Sciatic nerve (tissue), 2 donors: ENCODE measurements at regions not wholly inside any gene's neighbourhood (a gene's known extent, or its start where the extent isn't known, plus 50 kb on each side); places are given as distances from the start of the nearest gene placed in this dataset.
"Not testable (repeated sequence)": the region's sequence is repeated elsewhere in the genome, so short reads cannot be mapped to it uniquely, and the experiment has no call there.

Experiments used
- ATAC-seq: fragments of 200-7000 bp; cut with Tn5 transposase; one replicate; pipeline ENCODE4 v1.9.1; 2020; ENCODE audit warnings: mild to moderate bottlenecking, moderate library complexity
- DNase-seq: peaks from one replicate; pipeline ENCODE4 v3.0.0-alpha.2; 2020; ENCODE audit warnings: low spot score
- intact Hi-C: fragments of 100-400 bp; cut with DNase I; formaldehyde crosslinking; loops from one replicate; pipeline ENCODE4 v1.14.2; 2022
- donor health status: DM: no; HTN: no; CAD: no.
- donor health status: DM: no; HTN: no; CAD: no.

GRCh38 chr9:24801344-24801743, 255.6 kb upstream of the IZUMO3 start:
- DNase-seq (no peak), ATAC-seq (no peak)
- intact Hi-C loops = no loop called here

- intact Hi-C loops = no loop called here
- DNase-seq (no peak), ATAC-seq (no peak)
Observed at GRCh38 chr9:24793787-24794186, 248.1 kb upstream of the IZUMO3 start.

- ATAC-seq (no peak), DNase-seq (no peak)
- intact Hi-C loops = no loop called here
Observed at GRCh38 chr9:24776226-24776625, 230.5 kb upstream of the IZUMO3 start.

- intact Hi-C loops, ATAC-seq, DNase-seq: not testable (repeated sequence)
Observed at GRCh38 chr9:24774199-24774598, 228.5 kb upstream of the IZUMO3 start.

GRCh38 chr9:24766081-24766480, 220.4 kb upstream of the IZUMO3 start:
- DNase-seq (no peak), ATAC-seq (no peak)
- intact Hi-C loops = no loop called here

- intact Hi-C loops = no loop called here
- ATAC-seq (no peak), DNase-seq (no peak)
Observed at GRCh38 chr9:24765025-24765756, 219.5 kb upstream of the IZUMO3 start.

- ATAC-seq = no peak
- no peak for DNase-seq
Observed at GRCh38 chr9:24738421-24738961, 192.8 kb upstream of the IZUMO3 start.

GRCh38 chr9:24731754-24732153, 186.1 kb upstream of the IZUMO3 start:
- DNase-seq = no peak
- no peak for ATAC-seq
- intact Hi-C loops = no loop called here

More at GRCh38 chr9:24738421-24738961, 192.8 kb upstream of the IZUMO3 start:
- intact Hi-C loops = no loop called here

GRCh38 chr9:24721621-24722020, 175.9 kb upstream of the IZUMO3 start:
- ATAC-seq (no peak), DNase-seq (no peak)
- intact Hi-C loops = no loop called here

- intact Hi-C loops = no loop called here
- ATAC-seq = no peak
- no peak for DNase-seq
Observed at GRCh38 chr9:24712206-24712605, 166.5 kb upstream of the IZUMO3 start.

- ATAC-seq (no peak), DNase-seq (no peak)
- intact Hi-C loops = no loop called here
Observed at GRCh38 chr9:24708814-24709213, 163.1 kb upstream of the IZUMO3 start.

- intact Hi-C loops = no loop called here
- DNase-seq (no peak), ATAC-seq (no peak)
Observed at GRCh38 chr9:24698881-24699518, 153.3 kb upstream of the IZUMO3 start.

- no peak for ATAC-seq
- intact Hi-C loops = no loop called here
- no peak for DNase-seq
Observed at GRCh38 chr9:24672336-24672735, 126.6 kb upstream of the IZUMO3 start.

- intact Hi-C loops = no loop called here
- DNase-seq (no peak), ATAC-seq (no peak)
Observed at GRCh38 chr9:24657387-24657786, 111.7 kb upstream of the IZUMO3 start.

- DNase-seq (no peak), ATAC-seq (no peak)
- intact Hi-C loops = no loop called here
Observed at GRCh38 chr9:24652181-24652580, 106.5 kb upstream of the IZUMO3 start.

- DNase-seq, ATAC-seq, intact Hi-C loops: not testable (repeated sequence)
Observed at GRCh38 chr9:24628809-24629208, 83.1 kb upstream of the IZUMO3 start.

- no peak for DNase-seq
- intact Hi-C loops = no loop called here
- ATAC-seq = no peak
Observed at GRCh38 chr9:24625097-24625496, 79.4 kb upstream of the IZUMO3 start.

GRCh38 chr9:24624481-24624880, 78.8 kb upstream of the IZUMO3 start:
- ATAC-seq (no peak), DNase-seq (no peak)
- intact Hi-C loops = no loop called here

GRCh38 chr9:24620741-24621140, 75.0 kb upstream of the IZUMO3 start:
- no peak for ATAC-seq
- intact Hi-C loops = no loop called here
- DNase-seq = no peak

- intact Hi-C loops = no loop called here
- ATAC-seq (no peak), DNase-seq (no peak)
Observed at GRCh38 chr9:24616863-24617262, 71.2 kb upstream of the IZUMO3 start.

GRCh38 chr9:24614070-24614469, 68.4 kb upstream of the IZUMO3 start:
- intact Hi-C loops = no loop called here
- DNase-seq (no peak), ATAC-seq (no peak)
